ENCODE measurements at regions not wholly inside any gene's neighbourhood (a gene's known extent, or its start where the extent isn't known, plus 50 kb on each side); places are given as distances from the start of the nearest gene placed in this dataset.

- peak; percentile 67 for DNase-seq (ENCODE audit: low spot score)
These were observed 134.8 kb upstream of the ALDH1B1 start for GRCh38 chr9:38257626-38258215.

- DNase-seq (ENCODE audit: low spot score), result no peak
These were observed 136.0 kb upstream of the ALDH1B1 start for GRCh38 chr9:38256461-38256860.

- DNase-seq (ENCODE audit: low spot score), result no peak
These were observed 136.9 kb upstream of the ALDH1B1 start for GRCh38 chr9:38255599-38255998.

GRCh38 chr9:38254756-38255155 is 137.7 kb upstream of the ALDH1B1 start:
- DNase-seq (ENCODE audit: low spot score), result no peak

GRCh38 chr9:38254151-38254550 is 138.4 kb upstream of the ALDH1B1 start:
- DNase-seq (ENCODE audit: low spot score), result no peak

- no peak for DNase-seq (ENCODE audit: low spot score)
These were observed 139.3 kb upstream of the ALDH1B1 start for GRCh38 chr9:38253200-38253599.

GRCh38 chr9:38251036-38251860 is 141.3 kb upstream of the ALDH1B1 start:
- DNase-seq (ENCODE audit: low spot score), result no peak

- DNase-seq (ENCODE audit: low spot score), result no peak
These were observed 142.0 kb upstream of the ALDH1B1 start for GRCh38 chr9:38250279-38251035.

- peak; percentile 47 for DNase-seq (ENCODE audit: low spot score)
These were observed 142.8 kb upstream of the ALDH1B1 start for GRCh38 chr9:38249587-38250210.

- DNase-seq (ENCODE audit: low spot score), result no peak
These were observed 143.5 kb upstream of the ALDH1B1 start for GRCh38 chr9:38249049-38249448.

GRCh38 chr9:38246833-38247232 is 145.7 kb upstream of the ALDH1B1 start:
- DNase-seq (ENCODE audit: low spot score), result peak; percentile 67

- DNase-seq (ENCODE audit: low spot score), result no peak
These were observed 147.5 kb upstream of the ALDH1B1 start for GRCh38 chr9:38244971-38245370.

- no peak for DNase-seq (ENCODE audit: low spot score)
These were observed 148.5 kb upstream of the ALDH1B1 start for GRCh38 chr9:38243993-38244392.

GRCh38 chr9:38242151-38242550 is 150.4 kb upstream of the ALDH1B1 start:
- DNase-seq (ENCODE audit: low spot score), result peak; percentile 45

- DNase-seq (ENCODE audit: low spot score), result no peak
These were observed 152.5 kb upstream of the ALDH1B1 start for GRCh38 chr9:38240051-38240450.

- DNase-seq (ENCODE audit: low spot score), result peak; percentile 26
These were observed 157.3 kb upstream of the ALDH1B1 start for GRCh38 chr9:38235244-38235643.

GRCh38 chr9:38234479-38235170 is 157.9 kb upstream of the ALDH1B1 start:
- DNase-seq (ENCODE audit: low spot score), result peak; percentile 22

GRCh38 chr9:38233796-38234355 is 158.6 kb upstream of the ALDH1B1 start:
- peak; percentile 53 for DNase-seq (ENCODE audit: low spot score)

GRCh38 chr9:38233343-38233742 is 159.2 kb upstream of the ALDH1B1 start:
- DNase-seq (ENCODE audit: low spot score), result peak; percentile 41

GRCh38 chr9:38232895-38233294 is 159.6 kb upstream of the ALDH1B1 start:
- DNase-seq (ENCODE audit: low spot score), result peak; percentile 53

Data from mesenteric fat pad (tissue), 1 donor.